Esophagus squamous epithelium (tissue), 5 donors: ENCODE measurements at regions not wholly inside any gene's neighbourhood (a gene's known extent, or its start where the extent isn't known, plus 50 kb on each side); places are given as distances from the start of the nearest gene placed in this dataset.
"Not testable (repeated sequence)": the region's sequence is repeated elsewhere in the genome, so short reads cannot be mapped to it uniquely, and the experiment has no call there.

Source experiments
- DNase-seq: peaks from one replicate; lab custom pipeline; 2025; lab: John Stamatoyannopoulos, UW
- H3K27ac ChIP-seq, 4 donors: fragments of 200-600 bp; sonication (generic); one replicate each; pipeline ENCODE4 v1.5.1; 2016 to 2019; ENCODE audit warnings: mild to moderate bottlenecking in 1 of 4
- H3K27me3 ChIP-seq, 4 donors: fragments of 200-600 bp; sonication (generic); 1 replicate in 3 of 4; 2 replicates in 1 of 4; pipeline versions ENCODE4 v1.5.1 to v1.6.0; 2017 to 2021; ENCODE audit warnings: antibody characterized with exemption in 1 of 4
- H3K36me3 ChIP-seq, 3 donors: fragments of 200-600 bp; sonication (generic); one replicate each; pipeline ENCODE4 v1.5.1; 2016 to 2019
- H3K4me1 ChIP-seq, 3 donors: fragments of 200-600 bp; sonication (generic); one replicate each; pipeline ENCODE4 v1.5.1; 2017 to 2019
- H3K4me3 ChIP-seq, 4 donors: fragments of 200-600 bp; sonication (generic); 1 replicate in 3 of 4; 2 replicates in 1 of 4; pipeline ENCODE4 v1.5.1; 2016 to 2019; ENCODE audit warnings: mild to moderate bottlenecking in 2 of 4, moderate library complexity in 1 of 4
- H3K9me3 ChIP-seq, 3 donors: fragments of 200-600 bp; sonication (generic); one replicate each; pipeline ENCODE4 v1.5.1; 2016 to 2019
- CTCF ChIP-seq, 6 experiments: fragments of 450-650 bp in 4 of 6; fragments of 200-600 bp in 2 of 6; sonication (generic) in 2 of 6; IDR thresholded peaks; one replicate each; pipeline ENCODE4 v1.5.1; 2016 to 2019; ENCODE audit warnings: antibody characterized with exemption in 6 of 6, mild to moderate bottlenecking in 4 of 6, moderate library complexity in 4 of 6
- POLR2A ChIP-seq, 4 donors: fragments of 450-650 bp; IDR thresholded peaks; one replicate each; pipeline ENCODE4 v1.6.1; 2017; ENCODE audit warnings: antibody characterized with exemption in 4 of 4, mild to moderate bottlenecking in 4 of 4, moderate library complexity in 3 of 4
- WGBS, 2 donors: methylation state at CpG; one replicate each; pipeline ENCODE4 v1.1.5; 2018; 5-methylcytosine and 5-hydroxymethylcytosine counted together
- intact Hi-C: fragments of 100-400 bp; cut with DNase I; formaldehyde crosslinking; loops from one replicate; pipeline ENCODE4 v1.15.0; 2022
- donor health status: DM: yes; HTN: yes; CAD: no.

GRCh38 chr2:106269591-106270291, 75.6 kb upstream of the UXS1 start:
- H3K36me3 ChIP-seq: no peaks in the 10 kb centered on the region
- intact Hi-C loops: no loop called here
- TF ChIP-seq POLR2A (IDR thresholded peaks at IDR 0.05): no peak
- no peaks in the 10 kb centered on the region for H3K27me3 ChIP-seq
- peaks cover 3 to 15% (median 4%) of the 10 kb centered on the region in 3 donors for H3K4me1 ChIP-seq
- DNase-seq: no peak
- peak overlapping the region in 3 of 4 donors; percentile 42 to 62 (median 49) for H3K4me3 ChIP-seq
- 13 to 28% methylated on average over 25 of the region's 44 CpGs for WGBS, 2 donors
- H3K27ac ChIP-seq: peak overlapping the region in 1 of 4 donors; percentile 11
- no peaks in the 10 kb centered on the region for H3K9me3 ChIP-seq

GRCh38 chr2:106267997-106268396, 73.9 kb upstream of the UXS1 start:
- Histone ChIP-seq H3K4me3 (no peak overlapping the region), H3K4me1 (peaks cover 3 to 15% (median 4%) of the 10 kb centered on the region in 3 donors), H3K36me3 (no peaks in the 10 kb centered on the region), H3K9me3 (no peaks in the 10 kb centered on the region), H3K27me3 (no peaks in the 10 kb centered on the region), H3K27ac (no peak overlapping the region)
- TF ChIP-seq POLR2A (IDR thresholded peaks at IDR 0.05) (no peak), CTCF (IDR thresholded peaks at IDR 0.05) (no peak)
- intact Hi-C loops: no loop called here
- no peak for DNase-seq
- 78% methylated on average over 4 of the region's 4 CpGs; no CpG with 5 or more reads in 1 of the 2 donors for WGBS, 2 donors

GRCh38 chr2:106261871-106262321, 67.8 kb upstream of the UXS1 start:
- Histone ChIP-seq H3K4me3 (no peak overlapping the region), H3K36me3 (no peaks in the 10 kb centered on the region), H3K27ac (peak overlapping the region in 1 of 4 donors; percentile 6), H3K4me1 (peaks cover 0 to 13% (median 0%) of the 10 kb centered on the region in 3 donors), H3K27me3 (no peaks in the 10 kb centered on the region), H3K9me3 (no peaks in the 10 kb centered on the region)
- TF ChIP-seq POLR2A (IDR thresholded peaks at IDR 0.05): no peak
- no peak for TF ChIP-seq CTCF (IDR thresholded peaks at IDR 0.05)
- WGBS, 2 donors: 33 to 46% methylated on average over 4 to 6 of the region's 6 CpGs
- intact Hi-C loops: no loop called here
- no peak for DNase-seq

GRCh38 chr2:106258859-106259258, 64.8 kb upstream of the UXS1 start:
- H3K27me3 ChIP-seq, H3K4me3 ChIP-seq, H3K9me3 ChIP-seq, intact Hi-C loops, H3K36me3 ChIP-seq, H3K27ac ChIP-seq, DNase-seq: not testable (repeated sequence)
- 97 to 100% methylated on average over 2 to 6 of the region's 7 CpGs for WGBS, 2 donors
- peaks cover 0 to 13% (median 0%) of the 10 kb centered on the region in 3 donors for H3K4me1 ChIP-seq

GRCh38 chr2:106257830-106258229, 63.7 kb upstream of the UXS1 start:
- 79 to 81% methylated on average over 3 of the region's 3 CpGs for WGBS, 2 donors
- no peak for DNase-seq
- Histone ChIP-seq H3K27ac (no peak overlapping the region), H3K9me3 (no peaks in the 10 kb centered on the region), H3K4me3 (no peak overlapping the region), H3K4me1 (peaks cover 0 to 13% (median 0%) of the 10 kb centered on the region in 3 donors), H3K36me3 (no peaks in the 10 kb centered on the region), H3K27me3 (no peaks in the 10 kb centered on the region)
- intact Hi-C loops: no loop called here
- TF ChIP-seq POLR2A (IDR thresholded peaks at IDR 0.05): no peak
- no peak for TF ChIP-seq CTCF (IDR thresholded peaks at IDR 0.05)

GRCh38 chr2:106257135-106257534, 63.0 kb upstream of the UXS1 start:
- WGBS, 2 donors: 90 to 94% methylated on average over 5 of the region's 5 CpGs

GRCh38 chr2:106249157-106249828, 55.2 kb upstream of the UXS1 start:
- DNase-seq, H3K9me3 ChIP-seq, H3K27me3 ChIP-seq, H3K36me3 ChIP-seq, H3K4me3 ChIP-seq, intact Hi-C loops, H3K27ac ChIP-seq, H3K4me1 ChIP-seq: not testable (repeated sequence)
- WGBS, 2 donors: 37 to 80% methylated on average over 2 to 3 of the region's 3 CpGs

More at GRCh38 chr2:106257135-106257534, 63.0 kb upstream of the UXS1 start:
- Histone ChIP-seq H3K4me1 (peaks cover 0 to 8% (median 0%) of the 10 kb centered on the region in 3 donors), H3K9me3 (no peaks in the 10 kb centered on the region), H3K27me3 (no peaks in the 10 kb centered on the region), H3K27ac (no peak overlapping the region), H3K36me3 (no peaks in the 10 kb centered on the region), H3K4me3 (no peak overlapping the region)
- intact Hi-C loops: no loop called here
- TF ChIP-seq POLR2A (IDR thresholded peaks at IDR 0.05) (no peak), CTCF (IDR thresholded peaks at IDR 0.05) (no peak)
- DNase-seq: no peak
